ENCODE measurements at regions not wholly inside any gene's neighbourhood (a gene's known extent, or its start where the extent isn't known, plus 50 kb on each side); places are given as distances from the start of the nearest gene placed in this dataset.
"Not testable (repeated sequence)": the region's sequence is repeated elsewhere in the genome, so short reads cannot be mapped to it uniquely, and the experiment has no call there.

DNA sequence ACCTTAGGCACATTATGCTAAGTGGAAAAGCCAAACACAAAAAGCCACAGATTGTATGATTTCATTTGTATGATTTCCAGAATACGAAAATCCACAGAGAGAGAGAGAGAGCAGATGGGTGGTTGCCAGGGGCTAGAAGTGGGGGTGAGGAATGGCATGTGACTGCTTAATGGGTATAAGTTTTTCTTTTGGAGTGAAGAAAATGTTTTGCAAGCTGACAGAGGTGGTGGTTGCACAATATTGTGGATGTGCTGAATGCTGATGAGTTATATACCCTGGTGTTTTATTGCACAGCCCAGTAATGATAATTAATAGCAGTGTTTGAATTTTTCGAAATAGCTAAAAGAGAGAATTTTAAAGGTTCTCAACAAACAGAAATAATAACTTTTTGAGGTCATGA, 386.1 kb upstream of the HS3ST1 start:
- Mint-ChIP-seq H3K4me1 (ENCODE audit: low read depth) (no peaks in the 10 kb centered on the region), H3K4me3 (no peak overlapping the region), H3K36me3 (ENCODE audit: insufficient read depth) (no peaks in the 10 kb centered on the region), H3K9me3 (no peaks in the 10 kb centered on the region), H3K27me3 (ENCODE audit: low read depth) (no peaks in the 10 kb centered on the region)
- ATAC-seq = no peak
- DNase-seq = no peak

DNA sequence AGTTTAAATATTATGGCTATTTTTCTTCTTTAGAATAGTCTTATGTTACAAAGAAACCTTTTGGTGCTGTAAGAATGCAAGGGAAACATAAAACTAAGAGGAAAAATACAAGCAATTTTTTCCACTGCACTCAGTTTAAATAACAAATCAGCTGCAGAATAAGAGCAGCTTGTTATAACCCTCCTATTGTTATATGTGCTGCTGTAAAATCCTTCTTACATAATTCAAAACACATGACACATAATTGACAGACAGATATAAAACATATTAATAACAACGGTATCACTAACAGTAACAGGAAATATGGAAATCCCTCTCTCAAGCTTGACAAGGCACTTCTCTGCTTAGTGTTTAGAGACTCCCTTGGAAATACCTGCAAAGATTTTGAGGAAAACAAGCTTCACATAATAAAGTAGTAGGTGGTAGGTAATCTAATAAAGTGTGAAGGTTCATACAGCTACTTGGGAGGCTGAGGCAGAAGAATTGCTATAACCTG, 385.3 kb upstream of the HS3ST1 start:
- H3K27me3 Mint-ChIP-seq (ENCODE audit: low read depth) = no peaks in the 10 kb centered on the region
- H3K4me3 Mint-ChIP-seq = no peak overlapping the region
- ATAC-seq (no peak), DNase-seq (no peak)
- H3K9me3 Mint-ChIP-seq = no peaks in the 10 kb centered on the region
- H3K4me1 Mint-ChIP-seq (ENCODE audit: low read depth) = no peaks in the 10 kb centered on the region
- no peaks in the 10 kb centered on the region for H3K36me3 Mint-ChIP-seq (ENCODE audit: insufficient read depth)

DNA sequence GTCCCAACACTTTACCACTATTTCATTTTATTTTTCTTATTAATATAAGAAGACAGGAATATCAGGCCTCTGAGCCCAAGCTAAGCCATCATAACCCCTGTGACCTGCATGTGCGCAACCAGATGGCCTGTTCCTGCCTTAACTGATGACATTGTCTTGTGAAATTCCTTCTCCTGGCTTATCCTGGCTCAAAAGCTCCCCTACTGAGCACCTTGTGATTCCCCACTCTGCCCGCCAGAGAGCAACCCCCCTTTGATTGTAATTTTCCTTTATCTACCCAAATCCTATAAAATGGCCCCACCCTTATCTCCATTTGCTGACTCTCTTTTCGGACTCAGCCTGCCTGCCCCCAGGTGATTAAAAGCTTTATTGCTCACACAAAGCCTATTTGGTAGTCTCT, 382.8 kb upstream of the HS3ST1 start:
- not testable (repeated sequence) for ATAC-seq; H3K27me3 Mint-ChIP-seq (ENCODE audit: low read depth); H3K4me1 Mint-ChIP-seq (ENCODE audit: low read depth); H3K9me3 Mint-ChIP-seq; DNase-seq; H3K4me3 Mint-ChIP-seq; H3K36me3 Mint-ChIP-seq (ENCODE audit: insufficient read depth)

DNA sequence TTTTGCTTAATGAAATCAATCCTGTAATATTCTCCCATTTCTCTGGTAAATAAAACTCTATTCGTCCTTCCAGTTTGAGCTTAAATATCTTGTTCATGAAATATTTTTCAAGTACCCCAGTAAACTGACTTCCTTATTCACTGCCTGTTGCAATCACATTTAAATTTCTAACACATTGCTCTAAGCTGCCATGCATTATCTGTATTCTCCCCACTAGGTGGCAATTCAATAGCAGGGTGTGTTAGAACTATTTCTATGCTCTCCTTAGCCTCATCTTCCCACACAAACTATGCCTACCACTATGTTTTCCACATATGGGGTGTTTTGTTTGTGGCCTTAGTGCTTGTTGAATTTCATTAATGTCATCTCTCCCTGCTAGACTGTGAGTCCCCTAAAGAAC, 377.1 kb upstream of the HS3ST1 start:
- Mint-ChIP-seq H3K9me3 (no peaks in the 10 kb centered on the region), H3K4me1 (ENCODE audit: low read depth) (no peaks in the 10 kb centered on the region), H3K27me3 (ENCODE audit: low read depth) (no peaks in the 10 kb centered on the region), H3K36me3 (ENCODE audit: insufficient read depth) (no peaks in the 10 kb centered on the region), H3K4me3 (no peak overlapping the region)
- ATAC-seq = no peak
- no peak for DNase-seq

DNA sequence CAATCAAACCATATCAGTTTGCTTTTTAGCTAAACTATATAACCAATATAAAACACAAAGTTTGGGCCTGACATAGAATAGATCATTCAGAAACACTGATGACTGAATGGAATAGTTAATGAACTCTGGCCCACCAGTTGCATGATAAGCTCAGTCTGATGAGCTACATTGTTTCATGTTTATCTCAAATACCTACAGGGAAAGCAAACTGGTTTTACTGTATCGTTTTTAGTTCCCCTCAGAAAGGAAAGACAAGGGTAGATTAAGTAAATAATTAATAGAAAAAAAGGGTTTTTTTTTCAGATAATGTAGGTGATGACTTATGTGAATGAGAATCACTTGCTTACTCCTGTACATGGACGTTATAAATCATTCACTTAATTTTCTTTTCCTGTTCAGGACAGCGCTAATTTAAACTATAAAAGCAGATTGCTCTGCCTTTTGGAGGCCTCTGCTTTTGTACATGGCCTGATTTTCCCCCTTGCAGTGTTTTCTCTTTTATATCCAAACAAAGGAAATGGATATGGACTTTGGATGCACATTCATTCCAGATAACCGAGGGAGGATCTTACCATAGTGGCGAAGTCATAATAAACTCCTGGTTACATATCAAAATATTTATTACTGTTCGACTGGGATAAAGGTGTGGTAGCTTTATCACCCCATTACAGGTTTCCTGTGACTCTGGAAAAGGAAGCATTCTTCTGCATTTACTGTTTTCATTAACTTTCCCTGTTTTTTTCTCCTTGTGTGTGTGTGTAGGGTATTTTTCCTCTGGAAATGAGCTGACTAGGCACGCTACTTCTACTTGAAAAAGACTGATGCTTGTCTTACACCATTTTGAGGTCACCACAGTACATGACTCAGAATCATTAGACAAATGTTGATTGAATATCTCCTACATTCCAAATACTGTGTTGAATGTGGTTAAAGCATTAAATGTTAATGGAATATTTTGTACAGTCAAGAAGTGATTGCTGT, 373.1 kb upstream of the HS3ST1 start:
- H3K36me3 Mint-ChIP-seq (ENCODE audit: insufficient read depth) = no peaks in the 10 kb centered on the region
- H3K27me3 Mint-ChIP-seq (ENCODE audit: low read depth) = no peaks in the 10 kb centered on the region

DNA sequence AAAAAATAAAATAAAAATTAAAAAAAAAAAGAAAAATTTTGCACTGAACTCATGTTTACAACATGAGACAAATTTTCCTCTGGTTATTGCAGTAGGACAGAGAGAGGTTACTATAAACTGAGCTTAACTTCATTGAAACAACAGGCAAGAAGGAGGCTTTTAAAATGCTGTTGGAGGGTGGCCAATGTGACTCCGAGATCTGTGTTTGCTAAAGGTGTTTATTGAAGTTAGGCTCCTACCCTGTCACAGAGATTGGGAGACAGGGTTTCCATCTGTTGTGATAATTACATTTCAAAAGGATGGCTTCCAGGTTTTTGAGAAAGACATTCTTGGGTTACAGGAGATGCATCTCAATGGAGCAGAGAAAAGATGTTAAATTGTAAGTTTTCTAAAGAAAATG, 370.5 kb upstream of the HS3ST1 start:
- Mint-ChIP-seq H3K36me3 (ENCODE audit: insufficient read depth) (no peaks in the 10 kb centered on the region), H3K9me3 (no peaks in the 10 kb centered on the region), H3K4me3 (no peak overlapping the region), H3K27me3 (ENCODE audit: low read depth) (no peaks in the 10 kb centered on the region), H3K4me1 (ENCODE audit: low read depth) (no peaks in the 10 kb centered on the region)
- no peak for DNase-seq
- no peak for ATAC-seq

More for the DNA sequence above, 373.1 kb upstream of the HS3ST1 start:
- ATAC-seq (no peak), DNase-seq (no peak)
- H3K4me3 Mint-ChIP-seq = no peak overlapping the region
- H3K9me3 Mint-ChIP-seq = no peaks in the 10 kb centered on the region
- no peaks in the 10 kb centered on the region for H3K4me1 Mint-ChIP-seq (ENCODE audit: low read depth)

DNA sequence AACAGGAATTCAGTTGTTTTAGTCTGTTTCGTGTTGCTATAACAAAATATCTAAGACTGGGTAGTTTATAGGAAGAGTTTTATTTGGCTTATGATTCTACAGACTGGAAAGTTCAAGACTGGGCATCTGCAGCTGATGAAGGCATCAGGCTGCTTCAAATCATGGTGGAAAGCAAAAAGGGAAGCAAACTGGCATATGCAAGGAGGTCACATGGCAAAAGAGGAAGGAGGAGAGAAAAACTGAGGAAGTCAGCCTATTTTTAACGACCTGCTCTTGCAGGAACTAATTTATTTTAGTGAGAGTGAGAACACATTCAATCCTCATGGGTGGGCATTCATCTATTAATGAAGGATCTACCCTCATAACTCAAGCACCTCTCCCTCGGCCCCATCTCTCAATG, 363.1 kb upstream of the HS3ST1 start:
- Mint-ChIP-seq H3K4me1 (ENCODE audit: low read depth) (no peaks in the 10 kb centered on the region), H3K36me3 (ENCODE audit: insufficient read depth) (no peaks in the 10 kb centered on the region), H3K9me3 (peaks cover 4% of the 10 kb centered on the region), H3K4me3 (no peak overlapping the region), H3K27me3 (ENCODE audit: low read depth) (peaks cover 2% of the 10 kb centered on the region)
- ATAC-seq (no peak), DNase-seq (no peak)

DNA sequence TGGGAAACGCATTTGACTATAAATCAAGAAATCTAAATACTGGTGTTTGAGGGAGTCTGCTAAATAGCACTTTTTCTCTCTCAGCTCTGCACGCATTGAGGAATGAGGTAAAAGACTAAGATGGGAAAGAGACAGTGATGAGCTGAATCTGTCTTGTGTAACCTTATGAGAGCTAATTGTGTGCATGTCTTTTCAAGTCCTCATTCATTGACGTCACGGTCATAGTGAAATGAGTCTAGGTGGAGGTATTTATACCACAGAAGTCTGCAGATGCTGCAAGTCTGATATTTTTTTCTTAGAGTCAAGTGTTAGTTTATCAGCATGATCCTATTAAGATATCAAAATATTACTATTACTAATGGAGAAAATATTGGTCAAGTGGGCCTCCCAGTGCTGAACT, 361.5 kb upstream of the HS3ST1 start:
- H3K4me1 Mint-ChIP-seq (ENCODE audit: low read depth) = no peaks in the 10 kb centered on the region
- peaks cover 4% of the 10 kb centered on the region for H3K9me3 Mint-ChIP-seq
- no peak overlapping the region for H3K4me3 Mint-ChIP-seq
- ATAC-seq = no peak
- no peaks in the 10 kb centered on the region for H3K36me3 Mint-ChIP-seq (ENCODE audit: insufficient read depth)
- peaks cover 2% of the 10 kb centered on the region for H3K27me3 Mint-ChIP-seq (ENCODE audit: low read depth)
- DNase-seq = no peak

DNA sequence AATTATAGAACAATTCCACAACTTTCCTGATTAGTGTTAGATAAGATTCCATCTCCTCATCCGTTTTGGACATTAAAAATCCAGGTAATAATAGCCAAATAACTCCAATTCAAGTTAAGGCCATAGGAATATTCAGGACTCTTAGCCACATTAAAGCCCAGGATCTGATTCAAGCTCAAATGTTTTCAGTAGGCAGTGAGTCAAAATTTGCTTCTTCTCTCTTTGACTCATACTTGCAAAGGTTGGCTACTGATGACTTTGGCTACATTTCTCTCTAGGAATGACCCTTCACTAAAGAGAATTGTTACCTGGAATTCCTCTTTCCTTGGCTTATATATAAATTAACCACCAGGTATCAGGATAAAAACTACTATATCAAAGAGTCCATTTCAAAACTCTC, 354.9 kb upstream of the HS3ST1 start:
- ATAC-seq (no peak), DNase-seq (no peak)
- Mint-ChIP-seq H3K9me3 (no peaks in the 10 kb centered on the region), H3K4me3 (no peak overlapping the region), H3K4me1 (ENCODE audit: low read depth) (no peaks in the 10 kb centered on the region), H3K27me3 (ENCODE audit: low read depth) (no peaks in the 10 kb centered on the region), H3K36me3 (ENCODE audit: insufficient read depth) (no peaks in the 10 kb centered on the region)

DNA sequence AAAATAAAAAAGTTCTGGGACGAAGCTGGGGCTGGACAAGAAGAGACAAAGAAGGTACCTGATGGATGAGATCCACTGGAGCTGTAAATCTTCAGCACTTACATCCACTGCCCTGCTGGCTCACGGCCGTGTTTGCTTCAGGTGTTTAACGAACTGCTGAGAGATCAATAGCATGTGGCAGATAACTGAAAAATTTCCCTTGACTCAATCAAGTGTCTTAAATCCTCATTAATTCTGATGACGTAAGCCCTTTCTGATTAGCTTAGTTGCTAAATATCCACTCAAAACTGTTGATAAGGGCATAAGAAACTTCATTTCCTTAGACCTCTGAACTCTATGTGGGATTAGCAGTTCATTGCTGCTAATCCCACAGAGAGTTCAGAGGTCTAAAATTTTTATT, 354.2 kb upstream of the HS3ST1 start:
- Mint-ChIP-seq H3K4me3 (no peak overlapping the region), H3K27me3 (ENCODE audit: low read depth) (no peaks in the 10 kb centered on the region), H3K36me3 (ENCODE audit: insufficient read depth) (no peaks in the 10 kb centered on the region), H3K9me3 (no peaks in the 10 kb centered on the region), H3K4me1 (ENCODE audit: low read depth) (no peaks in the 10 kb centered on the region)
- DNase-seq = no peak
- ATAC-seq = no peak

DNA sequence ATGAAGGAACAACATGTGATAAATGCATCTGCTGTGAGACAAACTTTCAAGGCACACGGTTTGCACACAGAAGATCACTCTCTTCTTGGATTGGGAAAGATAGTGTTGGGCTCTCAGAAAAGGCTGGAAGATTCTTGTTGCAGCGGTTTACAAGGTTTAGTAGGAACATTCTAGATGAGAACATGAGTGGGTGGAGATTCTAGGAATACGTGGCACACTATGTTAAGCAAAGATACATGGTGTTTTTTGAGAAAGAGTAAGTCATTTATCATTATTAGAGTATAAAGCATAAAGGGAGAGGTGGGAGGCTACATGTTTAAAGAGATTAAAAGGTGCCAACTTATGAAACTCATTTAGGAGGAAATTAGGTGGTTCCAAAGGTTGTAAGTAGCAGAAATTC, 348.8 kb upstream of the HS3ST1 start:
- DNase-seq = no peak
- no peak for ATAC-seq
- no peak overlapping the region for H3K4me3 Mint-ChIP-seq

DNA sequence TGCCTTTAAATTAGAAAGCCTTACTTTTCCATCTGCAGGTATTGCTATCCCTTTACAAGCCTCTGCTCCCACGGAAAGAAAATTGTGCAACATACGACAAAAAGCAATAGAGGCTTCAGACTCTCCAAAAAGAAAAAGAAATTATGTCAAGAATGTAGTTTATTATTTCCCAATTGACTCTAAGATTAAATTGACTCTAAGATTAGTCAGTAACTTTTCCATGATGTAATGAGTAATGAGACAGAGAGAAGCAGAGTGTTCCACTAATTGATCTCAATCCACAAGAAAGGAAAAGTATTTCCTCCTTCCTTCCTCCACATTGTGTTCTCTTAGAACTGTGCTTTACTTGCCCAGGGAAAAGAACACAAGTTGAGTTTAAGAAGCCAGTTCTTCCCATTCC, 345.7 kb upstream of the HS3ST1 start:
- Mint-ChIP-seq H3K36me3 (ENCODE audit: insufficient read depth) (no peaks in the 10 kb centered on the region), H3K4me1 (ENCODE audit: low read depth) (no peaks in the 10 kb centered on the region), H3K4me3 (no peak overlapping the region), H3K9me3 (no peaks in the 10 kb centered on the region), H3K27me3 (ENCODE audit: low read depth) (no peaks in the 10 kb centered on the region)
- DNase-seq = no peak
- ATAC-seq = no peak

More for the DNA sequence above, 348.8 kb upstream of the HS3ST1 start:
- no peaks in the 10 kb centered on the region for H3K9me3 Mint-ChIP-seq
- H3K36me3 Mint-ChIP-seq (ENCODE audit: insufficient read depth) = no peaks in the 10 kb centered on the region
- no peaks in the 10 kb centered on the region for H3K27me3 Mint-ChIP-seq (ENCODE audit: low read depth)
- H3K4me1 Mint-ChIP-seq (ENCODE audit: low read depth) = no peaks in the 10 kb centered on the region

DNA sequence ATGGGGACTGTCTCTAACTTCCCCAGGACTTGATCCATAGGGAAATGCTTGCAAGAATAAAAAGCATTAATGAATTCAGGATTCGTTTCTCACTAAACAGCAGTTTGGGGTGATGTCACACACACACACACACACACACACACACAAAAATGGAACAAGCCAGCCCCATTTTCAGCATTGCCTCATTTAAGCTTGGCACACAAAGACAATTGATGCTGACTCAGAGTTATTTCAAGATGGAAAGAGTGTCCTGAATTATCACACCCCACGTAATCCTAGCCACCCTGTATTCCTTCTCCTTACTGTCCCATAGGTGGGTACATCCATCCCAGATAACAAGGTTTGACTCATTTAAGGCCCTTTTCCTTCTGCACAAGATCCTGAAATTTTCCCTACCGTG, 345.1 kb upstream of the HS3ST1 start:
- ATAC-seq = no peak

DNA sequence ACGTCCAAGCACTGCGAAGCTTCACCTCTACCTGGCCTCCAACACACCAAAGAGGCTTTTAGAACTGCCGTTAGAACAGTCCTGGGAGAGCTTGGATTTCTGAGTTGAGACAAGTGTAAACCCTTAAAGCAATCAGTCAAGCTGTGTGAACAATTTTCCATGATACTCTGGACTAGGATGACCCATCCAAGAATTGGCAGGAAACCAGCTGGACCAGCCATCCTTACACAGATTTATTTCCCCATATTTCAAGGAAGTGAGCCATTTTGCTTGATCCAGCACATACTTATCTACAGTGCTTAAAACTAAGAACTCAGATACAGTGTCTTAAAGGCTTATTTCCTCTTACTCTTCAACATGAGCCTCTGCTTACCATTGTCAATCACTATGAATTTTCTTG, 340.7 kb upstream of the HS3ST1 start:
- no peaks in the 10 kb centered on the region for H3K27me3 Mint-ChIP-seq (ENCODE audit: low read depth)
- no peak overlapping the region for H3K4me3 Mint-ChIP-seq
- H3K36me3 Mint-ChIP-seq (ENCODE audit: insufficient read depth) = no peaks in the 10 kb centered on the region
- ATAC-seq (no peak), DNase-seq (no peak)
- no peaks in the 10 kb centered on the region for H3K4me1 Mint-ChIP-seq (ENCODE audit: low read depth)
- H3K9me3 Mint-ChIP-seq = no peaks in the 10 kb centered on the region

More for the DNA sequence above, 345.1 kb upstream of the HS3ST1 start:
- no peak for DNase-seq
- H3K4me1 Mint-ChIP-seq (ENCODE audit: low read depth) = no peaks in the 10 kb centered on the region
- no peak overlapping the region for H3K4me3 Mint-ChIP-seq
- H3K27me3 Mint-ChIP-seq (ENCODE audit: low read depth) = no peaks in the 10 kb centered on the region
- no peaks in the 10 kb centered on the region for H3K36me3 Mint-ChIP-seq (ENCODE audit: insufficient read depth)
- no peaks in the 10 kb centered on the region for H3K9me3 Mint-ChIP-seq

DNA sequence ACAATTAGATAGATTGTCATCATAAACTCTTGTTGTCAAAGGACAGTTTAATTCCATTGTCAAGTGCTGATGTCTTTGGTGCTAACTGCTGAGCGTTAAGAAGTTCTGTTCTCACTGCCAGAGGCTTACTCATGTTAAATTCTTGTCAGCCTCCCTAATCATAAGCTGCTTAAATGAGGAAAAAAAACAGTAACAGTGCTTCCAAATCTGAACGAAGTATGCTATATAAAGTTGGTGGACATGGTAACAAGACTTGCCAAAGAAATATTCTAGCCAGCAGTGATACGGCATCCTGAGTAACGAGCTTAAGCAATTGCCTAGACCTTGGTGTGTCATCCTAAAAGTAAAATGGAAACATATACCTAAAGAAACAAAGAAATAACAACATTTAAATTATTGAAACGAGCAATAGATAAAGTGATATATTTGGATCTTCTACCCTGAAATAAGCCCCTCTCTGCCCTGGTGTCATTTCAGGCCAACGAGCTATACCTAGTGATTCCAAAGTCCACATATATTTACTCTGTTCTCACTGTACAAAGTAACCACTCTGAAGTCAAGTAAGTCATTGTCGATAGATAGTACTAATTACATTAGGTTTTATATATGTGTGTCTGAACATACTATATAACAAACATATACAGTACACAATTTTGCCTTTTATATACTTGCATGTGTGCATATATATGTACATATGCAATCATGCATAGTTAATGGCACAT, 339.7 kb upstream of the HS3ST1 start:
- no peaks in the 10 kb centered on the region for H3K36me3 Mint-ChIP-seq (ENCODE audit: insufficient read depth)
- H3K4me3 Mint-ChIP-seq = no peak overlapping the region
- H3K4me1 Mint-ChIP-seq (ENCODE audit: low read depth) = no peaks in the 10 kb centered on the region
- ATAC-seq (no peak), DNase-seq (no peak)
- H3K27me3 Mint-ChIP-seq (ENCODE audit: low read depth) = no peaks in the 10 kb centered on the region
- no peaks in the 10 kb centered on the region for H3K9me3 Mint-ChIP-seq
